HUES64 (cell line): ENCODE measurements at regions not wholly inside any gene's neighbourhood (a gene's known extent, or its start where the extent isn't known, plus 50 kb on each side); places are given as distances from the start of the nearest gene placed in this dataset.
A peak's percentile ranks its signal among the peaks of the same experiment; 100 is the strongest.

Experiments used
- H3K27ac ChIP-seq: 2 replicates; pipeline ENCODE4 v1.7.0; 2013; ENCODE audit warnings: low read depth, low read length, inconsistent platforms
- H3K27me3 ChIP-seq: 2 replicates; pipeline ENCODE4 v1.6.1; 2013; ENCODE audit warnings: mild to moderate bottlenecking, low read length; ENCODE audit not compliant: insufficient read depth
- H3K36me3 ChIP-seq: 2 replicates; pipeline ENCODE4 v1.6.1; 2013; ENCODE audit warnings: mild to moderate bottlenecking, low read length; ENCODE audit not compliant: insufficient read depth
- H3K4me1 ChIP-seq: 2 replicates; pipeline ENCODE4 v1.6.1; 2013; ENCODE audit warnings: mild to moderate bottlenecking, low read length, moderate library complexity; ENCODE audit not compliant: insufficient read depth
- H3K4me3 ChIP-seq: 2 replicates; pipeline ENCODE4 v1.5.1; 2013; ENCODE audit warnings: mild to moderate bottlenecking, low read length, moderate library complexity
- H3K9ac ChIP-seq: 2 replicates; pipeline ENCODE4 v1.6.1; 2013; ENCODE audit warnings: mild to moderate bottlenecking, low read depth, low read length
- H3K9me3 ChIP-seq: 2 replicates; pipeline ENCODE4 v1.6.1; 2013; ENCODE audit warnings: low read depth, low read length; ENCODE audit not compliant: insufficient read depth
- WGBS: fragments of 150-250, 120-280 bp; methylation state at CpG from one replicate; pipeline ENCODE4 v1.1.7; 2013; ENCODE audit warnings: missing lambda C conversion rate; 5-methylcytosine and 5-hydroxymethylcytosine counted together

- Histone ChIP-seq H3K27me3 (no peaks in the 10 kb centered on the region), H3K27ac (no peak overlapping the region), H3K9me3 (no peaks in the 10 kb centered on the region), H3K9ac (no peak overlapping the region), H3K36me3 (no peaks in the 10 kb centered on the region), H3K4me3 (no peak overlapping the region), H3K4me1 (peaks cover 15% of the 10 kb centered on the region; the same call in 1 of the 2 replicates)
- 80% methylated on average over 6 of the region's 6 CpGs for WGBS
These were observed 94.1 kb upstream of the VANGL1 start for GRCh38 chr1:115547696-115548095.

- Histone ChIP-seq H3K27ac (no peak overlapping the region), H3K9me3 (no peaks in the 10 kb centered on the region), H3K27me3 (no peaks in the 10 kb centered on the region), H3K9ac (no peak overlapping the region), H3K36me3 (no peaks in the 10 kb centered on the region), H3K4me1 (peaks cover 15% of the 10 kb centered on the region; the same call in 1 of the 2 replicates), H3K4me3 (no peak overlapping the region)
- 99% methylated on average over 2 of the region's 2 CpGs for WGBS
These were observed 94.9 kb upstream of the VANGL1 start for GRCh38 chr1:115546846-115547245.

GRCh38 chr1:115545791-115546733 lies 95.7 kb upstream of the VANGL1 start:
- Histone ChIP-seq H3K27me3 (no peaks in the 10 kb centered on the region), H3K9ac (peak overlapping the region; percentile 61; the same call in 1 of the 2 replicates), H3K36me3 (no peaks in the 10 kb centered on the region), H3K9me3 (no peaks in the 10 kb centered on the region), H3K27ac (peak overlapping the region; percentile 75), H3K4me3 (no peak overlapping the region), H3K4me1 (peaks cover 15% of the 10 kb centered on the region; the same call in 1 of the 2 replicates)
- WGBS, result 54% methylated on average over 9 of the region's 9 CpGs

- Histone ChIP-seq H3K27me3 (no peaks in the 10 kb centered on the region), H3K4me3 (no peak overlapping the region), H3K27ac (peak overlapping the region; percentile 22), H3K9ac (peak overlapping the region; percentile 5; the same call in 1 of the 2 replicates), H3K36me3 (no peaks in the 10 kb centered on the region), H3K9me3 (no peaks in the 10 kb centered on the region), H3K4me1 (peaks cover 15% of the 10 kb centered on the region; the same call in 1 of the 2 replicates)
- WGBS, result 75% methylated on average over 15 of the region's 15 CpGs
These were observed 96.6 kb upstream of the VANGL1 start for GRCh38 chr1:115545096-115545720.

- Histone ChIP-seq H3K27ac (no peak overlapping the region), H3K27me3 (no peaks in the 10 kb centered on the region), H3K9ac (no peak overlapping the region), H3K4me1 (peaks cover 15% of the 10 kb centered on the region; the same call in 1 of the 2 replicates), H3K4me3 (no peak overlapping the region), H3K9me3 (no peaks in the 10 kb centered on the region), H3K36me3 (no peaks in the 10 kb centered on the region)
- 96% methylated on average over 4 of the region's 4 CpGs for WGBS
These were observed 97.6 kb upstream of the VANGL1 start for GRCh38 chr1:115544131-115544530.

- Histone ChIP-seq H3K27me3 (no peaks in the 10 kb centered on the region), H3K9me3 (no peaks in the 10 kb centered on the region), H3K9ac (no peak overlapping the region), H3K4me1 (peaks cover 15% of the 10 kb centered on the region; the same call in 1 of the 2 replicates), H3K36me3 (no peaks in the 10 kb centered on the region), H3K27ac (no peak overlapping the region), H3K4me3 (no peak overlapping the region)
- WGBS, result 93% methylated on average over 2 of the region's 2 CpGs
These were observed 98.5 kb upstream of the VANGL1 start for GRCh38 chr1:115543247-115543646.

- H3K4me3 ChIP-seq, result no peak overlapping the region
- WGBS, result 100% methylated on average over 1 of the region's 3 CpGs
- H3K9me3 ChIP-seq, result no peaks in the 10 kb centered on the region
- H3K36me3 ChIP-seq, result no peaks in the 10 kb centered on the region
- H3K9ac ChIP-seq, result no peak overlapping the region
- H3K4me1 ChIP-seq, result no peaks in the 10 kb centered on the region; the same call in 1 of the 2 replicates
- no peak overlapping the region for H3K27ac ChIP-seq
- no peaks in the 10 kb centered on the region for H3K27me3 ChIP-seq
These were observed 102.0 kb upstream of the VANGL1 start for GRCh38 chr1:115539736-115540135.

- H3K27me3 ChIP-seq, result no peaks in the 10 kb centered on the region
- H3K27ac ChIP-seq, result no peak overlapping the region
- no peak overlapping the region for H3K9ac ChIP-seq
- no peaks in the 10 kb centered on the region for H3K4me1 ChIP-seq
- H3K9me3 ChIP-seq, result no peaks in the 10 kb centered on the region
- 93% methylated on average over 7 of the region's 7 CpGs for WGBS
- no peaks in the 10 kb centered on the region for H3K36me3 ChIP-seq
- H3K4me3 ChIP-seq, result no peak overlapping the region
These were observed 102.7 kb upstream of the VANGL1 start for GRCh38 chr1:115539061-115539460.

GRCh38 chr1:115538579-115538978 lies 103.2 kb upstream of the VANGL1 start:
- Histone ChIP-seq H3K9ac (no peak overlapping the region), H3K36me3 (no peaks in the 10 kb centered on the region), H3K27ac (no peak overlapping the region), H3K4me3 (no peak overlapping the region), H3K9me3 (no peaks in the 10 kb centered on the region), H3K4me1 (no peaks in the 10 kb centered on the region), H3K27me3 (no peaks in the 10 kb centered on the region)
- WGBS, result 100% methylated on average over 1 of the region's 1 CpG

GRCh38 chr1:115537415-115537814 lies 104.4 kb upstream of the VANGL1 start:
- H3K4me1 ChIP-seq, result peaks cover 10% of the 10 kb centered on the region
- no peak overlapping the region for H3K27ac ChIP-seq
- H3K27me3 ChIP-seq, result no peaks in the 10 kb centered on the region
- no peak overlapping the region for H3K4me3 ChIP-seq
- no peaks in the 10 kb centered on the region for H3K9me3 ChIP-seq
- no peak overlapping the region for H3K9ac ChIP-seq
- no peaks in the 10 kb centered on the region for H3K36me3 ChIP-seq

- H3K36me3 ChIP-seq, result no peaks in the 10 kb centered on the region
- WGBS, result 85% methylated on average over 4 of the region's 4 CpGs
- no peaks in the 10 kb centered on the region for H3K27me3 ChIP-seq
These were observed 105.4 kb upstream of the VANGL1 start for GRCh38 chr1:115536279-115536816.

More at GRCh38 chr1:115536279-115536816, 105.4 kb upstream of the VANGL1 start:
- no peak overlapping the region for H3K4me3 ChIP-seq
- H3K9me3 ChIP-seq, result no peaks in the 10 kb centered on the region
- peaks cover 19% of the 10 kb centered on the region for H3K4me1 ChIP-seq
- no peak overlapping the region for H3K27ac ChIP-seq
- H3K9ac ChIP-seq, result no peak overlapping the region
